H1 (cell line): ENCODE measurements at regions not wholly inside any gene's neighbourhood (a gene's known extent, or its start where the extent isn't known, plus 50 kb on each side); places are given as distances from the start of the nearest gene placed in this dataset.
A peak's percentile ranks its signal among the peaks of the same experiment; 100 is the strongest.

Source experiments
- CTCF ChIA-PET: fragments of 300-600 bp; sonication (Branson Sonifier 250); formaldehyde crosslinking; loops from one replicate; lab custom pipeline; 2021; ENCODE audit not compliant: partially characterized antibody; lab: Charles Lee
- POLR2A ChIA-PET: fragments of 300-600 bp; sonication (Branson Sonifier 250); formaldehyde crosslinking; loops from one replicate; lab custom pipeline; 2021; ENCODE audit warnings: inconsistent platforms; ENCODE audit not compliant: partially characterized antibody; lab: Charles Lee
- DNase-seq, 2 experiments: peaks; one replicate each; pipeline versions ENCODE4 v3.0.0 to v3.0.0-alpha.2; 2010 to 2022; ENCODE audit warnings: low spot score in 2 of 2, low read depth in 1 of 2, mixed read lengths in 1 of 2
- FAIRE-seq: peaks from 2 replicates; lab custom pipeline; 2011; peaks lifted over from hg19 to GRCh38; lab: Jason Lieb, UNC
- H2AFZ ChIP-seq: 2 replicates; pipeline ENCODE4 v1.8.1; 2012; ENCODE audit warnings: low read length, inconsistent platforms
- H2AK5ac ChIP-seq: 2 replicates; pipeline ENCODE4 v1.6.1; 2013; ENCODE audit warnings: low read depth, low read length
- H2BK120ac ChIP-seq: replicated peaks from 2 replicates; pipeline ENCODE3; 2013; ENCODE audit warnings: low read depth, low read length, inconsistent platforms
- H2BK12ac ChIP-seq: 2 replicates; pipeline ENCODE4 v1.6.1; 2013; ENCODE audit warnings: low read depth, low read length
- H2BK15ac ChIP-seq: 2 replicates; pipeline ENCODE4 v1.6.1; 2013; ENCODE audit warnings: low read length
- H2BK20ac ChIP-seq: 2 replicates; pipeline ENCODE4 v1.6.1; 2013; ENCODE audit warnings: low read length
- H2BK5ac ChIP-seq: 2 replicates; pipeline ENCODE4 v1.6.1; 2013; ENCODE audit warnings: low read depth, low read length
- H3K14ac ChIP-seq: 2 replicates; pipeline ENCODE4 v1.6.1; 2013; ENCODE audit warnings: inconsistent platforms; ENCODE audit not compliant: insufficient read length
- H3K18ac ChIP-seq: 2 replicates; pipeline ENCODE4 v1.6.1; 2013; ENCODE audit warnings: low read length; ENCODE audit errors: extremely low read depth
- H3K23ac ChIP-seq: 2 replicates; pipeline ENCODE4 v1.6.1; 2013; ENCODE audit warnings: inconsistent platforms; ENCODE audit not compliant: insufficient read length
- H3K23me2 ChIP-seq: 2 replicates; pipeline ENCODE4 v1.6.1; 2013; ENCODE audit warnings: low read depth, low read length
- H3K27ac ChIP-seq: 2 replicates; pipeline ENCODE4 v1.6.1; 2011; ENCODE audit warnings: low read depth, low read length, inconsistent platforms
- H3K27me3 ChIP-seq, 4 experiments: replicated peaks in 1 of 4; 1 replicate in 1 of 4; 2 replicates in 3 of 4; pipeline versions ENCODE4 v1.6.1 to v1.8.1; 2011 to 2013; ENCODE audit warnings: low read length in 3 of 4, mild to moderate bottlenecking in 3 of 4, inconsistent platforms in 2 of 4, mixed read lengths in 2 of 4, moderate library complexity in 1 of 4; ENCODE audit not compliant: control insufficient read depth in 3 of 4, insufficient read depth in 3 of 4; ENCODE audit errors: extremely low read depth in 1 of 4
- H3K36me3 ChIP-seq, 4 experiments: 2 replicates each; pipeline versions ENCODE4 v1.6.1 to v1.8.1; 2011 to 2013; ENCODE audit warnings: mild to moderate bottlenecking in 4 of 4, low read length in 3 of 4, moderate library complexity in 2 of 4, control low read depth in 1 of 4, inconsistent platforms in 1 of 4; ENCODE audit not compliant: insufficient read depth in 4 of 4, control insufficient read depth in 2 of 4
- H3K4ac ChIP-seq: replicated peaks from 2 replicates; pipeline ENCODE3; 2013; ENCODE audit warnings: low read length, low read depth, mixed read lengths, inconsistent platforms; ENCODE audit not compliant: insufficient read length
- H3K4me1 ChIP-seq, 4 experiments: replicated peaks in 1 of 4; 1 replicate in 1 of 4; 2 replicates in 3 of 4; pipeline versions ENCODE4 v1.6.1 to v1.8.1; 2011 to 2013; ENCODE audit warnings: low read length in 3 of 4, inconsistent platforms in 2 of 4, mixed read lengths in 1 of 4; ENCODE audit not compliant: insufficient read depth in 4 of 4, control insufficient read depth in 3 of 4
- H3K4me2 ChIP-seq, 2 experiments: 2 replicates each; pipeline versions ENCODE4 v1.6.1 to v1.8.1; 2011 to 2013; ENCODE audit warnings: low read depth in 2 of 2, low read length in 2 of 2, control low read depth in 1 of 2, inconsistent platforms in 1 of 2, mild to moderate bottlenecking in 1 of 2; ENCODE audit not compliant: insufficient read depth in 1 of 2
- H3K4me3 ChIP-seq, 4 experiments: fragments of 200-600, 300-600 bp in 1 of 4; sonication (generic), shearing (Covaris generic), sonication (Bioruptor Twin) in 1 of 4; 2 replicates each; pipeline versions ENCODE4 v1.5.1 to v1.8.1; 2011 to 2016; ENCODE audit warnings: low read length in 4 of 4, low read depth in 3 of 4, control low read depth in 2 of 4, inconsistent platforms in 2 of 4, mild to moderate bottlenecking in 2 of 4, mixed read lengths in 1 of 4, moderate library complexity in 1 of 4; ENCODE audit not compliant: insufficient read depth in 2 of 4; ENCODE audit errors: extremely low read depth in 1 of 4
- H3K56ac ChIP-seq: replicated peaks from 2 replicates; pipeline ENCODE3; 2013; ENCODE audit warnings: low read depth, mild to moderate bottlenecking, mixed read lengths, low read length, inconsistent platforms; ENCODE audit not compliant: insufficient read length
- H3K79me1 ChIP-seq: 2 replicates; pipeline ENCODE4 v1.6.1; 2013; ENCODE audit warnings: low read depth, low read length, control low read depth
- H3K79me2 ChIP-seq, 2 experiments: 2 replicates each; pipeline versions ENCODE4 v1.6.1 to v1.8.1; 2012 to 2013; ENCODE audit warnings: low read length in 2 of 2, mild to moderate bottlenecking in 2 of 2, inconsistent platforms in 1 of 2; ENCODE audit not compliant: insufficient read depth in 2 of 2, control insufficient read depth in 1 of 2
- H3K9ac ChIP-seq, 4 experiments: replicated peaks in 1 of 4; 1 replicate in 1 of 4; 2 replicates in 3 of 4; pipeline versions ENCODE4 v1.6.1 to v1.8.1; 2011 to 2013; ENCODE audit warnings: low read depth in 3 of 4, low read length in 3 of 4, control low read depth in 2 of 4, mild to moderate bottlenecking in 2 of 4, moderate library complexity in 2 of 4, inconsistent platforms in 1 of 4; ENCODE audit errors: extremely low read depth in 1 of 4
- H3K9me3 ChIP-seq, 2 experiments: 2 replicates each; pipeline versions ENCODE4 v1.6.1 to v1.8.1; 2012 to 2013; ENCODE audit warnings: mild to moderate bottlenecking in 2 of 2, moderate library complexity in 2 of 2, control low read depth in 1 of 2, inconsistent platforms in 1 of 2, low read depth in 1 of 2, low read length in 1 of 2, mixed read lengths in 1 of 2; ENCODE audit not compliant: insufficient read depth in 2 of 2
- H4K20me1 ChIP-seq, 2 experiments: replicated peaks in 1 of 2; 2 replicates each; pipeline versions ENCODE3 to v1.8.1; 2011 to 2013; ENCODE audit warnings: inconsistent platforms in 2 of 2, low read length in 2 of 2, mild to moderate bottlenecking in 1 of 2; ENCODE audit not compliant: insufficient read depth in 2 of 2, control insufficient read depth in 1 of 2
- H4K5ac ChIP-seq: 2 replicates; pipeline ENCODE4 v1.6.1; 2013; ENCODE audit warnings: low read length, low read depth, mixed read lengths, inconsistent platforms; ENCODE audit not compliant: insufficient read length
- H4K8ac ChIP-seq: 2 replicates; pipeline ENCODE4 v1.8.0; 2013; ENCODE audit warnings: mild to moderate bottlenecking, moderate library complexity, low read length, inconsistent platforms; ENCODE audit not compliant: insufficient read depth; ENCODE audit errors: extremely low read depth
- H4K91ac ChIP-seq: replicated peaks from 2 replicates; pipeline ENCODE3; 2013; ENCODE audit warnings: low read length, mixed read lengths, inconsistent platforms; ENCODE audit not compliant: insufficient read length
- ATF2 ChIP-seq: IDR thresholded peaks from 2 replicates; pipeline ENCODE4 v1.6.1; 2012; ENCODE audit warnings: low read length, inconsistent platforms
- CBX5 ChIP-seq: fragments of 300-800, 300-1000 bp; sonication (generic); IDR thresholded peaks from 2 replicates; pipeline ENCODE4 v1.7.1; 2016; ENCODE audit warnings: antibody characterized with exemption, low read length, low read depth
- CTBP2 ChIP-seq: IDR thresholded peaks from 2 replicates; pipeline ENCODE4 v1.7.0; 2011; ENCODE audit warnings: borderline replicate concordance, mild to moderate bottlenecking, moderate library complexity, mixed read lengths, low read length; ENCODE audit not compliant: insufficient read depth, insufficient read length
- KDM4A ChIP-seq: IDR thresholded peaks from one replicate; pipeline ENCODE4 v1.7.1; 2012; ENCODE audit warnings: low read depth, mild to moderate bottlenecking, moderate library complexity, low read length, inconsistent platforms; ENCODE audit not compliant: severe bottlenecking
- MAFK ChIP-seq: IDR thresholded peaks from 2 replicates; pipeline ENCODE4 v1.6.1; 2012; ENCODE audit warnings: low read depth, mild to moderate bottlenecking, improper control_type of control experiment, low read length
- RFX5 ChIP-seq: IDR thresholded peaks from 2 replicates; pipeline ENCODE4 v1.6.1; 2011; ENCODE audit warnings: low read depth, low read length, improper control_type of control experiment, borderline replicate concordance
- SP2 ChIP-seq: IDR thresholded peaks from 2 replicates; pipeline ENCODE4 v1.6.1; 2012; ENCODE audit warnings: mild to moderate bottlenecking, low read length, inconsistent platforms
- SRF ChIP-seq: IDR thresholded peaks from 2 replicates; pipeline ENCODE4 v1.6.1; 2011; ENCODE audit warnings: mild to moderate bottlenecking, low read depth, low read length, moderate library complexity
- WGBS, 2 experiments: shearing (Covaris generic) in 1 of 2; methylation state at CpG; one replicate each; pipeline versions ENCODE4 v1.1.6 to v1.1.7; 2013 to 2015; ENCODE audit warnings: low lambda C conversion rate in 2 of 2, mixed read lengths in 2 of 2, inconsistent platforms in 1 of 2, low coverage in 1 of 2, missing lambda C conversion rate in 1 of 2; ENCODE audit not compliant: insufficient replicate concordance in 2 of 2, insufficient coverage in 1 of 2, insufficient read length in 1 of 2; ENCODE audit errors: extremely low coverage in 1 of 2, missing lambda C conversion rate in 1 of 2; 5-methylcytosine and 5-hydroxymethylcytosine counted together

DNA sequence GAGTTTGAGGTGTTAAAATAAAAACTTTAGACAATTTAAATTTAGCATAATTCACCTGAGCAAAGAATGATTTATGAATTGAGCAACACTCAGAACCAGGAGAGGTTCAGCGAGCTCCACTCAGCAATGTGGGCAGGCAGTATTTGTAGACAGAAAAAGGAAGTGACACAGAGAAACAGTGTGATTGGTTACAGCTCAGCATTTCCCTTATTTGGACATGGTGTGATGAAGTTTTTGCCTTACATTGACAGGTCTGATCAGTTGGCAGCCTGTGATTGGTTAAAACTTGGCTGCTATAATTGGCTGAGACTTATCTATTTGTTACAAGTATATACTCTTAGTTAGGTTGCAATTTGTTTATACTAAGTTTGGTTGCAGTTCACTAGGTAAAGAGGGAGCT, 621.2 kb upstream of the PRMT6 start:
- Histone ChIP-seq H4K5ac (no peak overlapping the region), H2BK15ac (no peak overlapping the region), H3K23me2 (no peaks in the 10 kb centered on the region), H4K20me1 (no peaks in the 10 kb centered on the region), H2BK120ac (no peak overlapping the region), H3K9me3 (no peaks in the 10 kb centered on the region), H3K36me3 (no peaks in the 10 kb centered on the region), H3K14ac (no peak overlapping the region), H3K27ac (no peak overlapping the region), H3K4me3 (no peak overlapping the region), H2BK5ac (no peak overlapping the region), H2BK20ac (no peak overlapping the region), H3K4me2 (no peak overlapping the region), H3K27me3 (no peaks in the 10 kb centered on the region), H4K91ac (no peak overlapping the region), H2AFZ (no peak overlapping the region), H2BK12ac (no peak overlapping the region), H2AK5ac (no peak overlapping the region), H3K4ac (no peak overlapping the region), H3K18ac (no peak overlapping the region), H3K9ac (no peak overlapping the region), H3K79me2 (no peaks in the 10 kb centered on the region), H3K56ac (no peak overlapping the region), H3K4me1 (peaks cover 0 to 3% (median 1%) of the 10 kb centered on the region in 4 experiments; a peak in 2 of 7 replicates), H3K79me1 (no peaks in the 10 kb centered on the region), H4K8ac (no peak overlapping the region), H3K23ac (no peak overlapping the region)
- TF ChIP-seq KDM4A (no peak), MAFK (no peak), SRF (peak; percentile 80), CBX5 (no peak), CTBP2 (no peak), ATF2 (no peak), RFX5 (no peak), SP2 (no peak)
- ChIA-PET POLR2A (no interaction called here), CTCF (no interaction called here)
- WGBS, 2 experiments, result 100% methylated on average over 1 of the region's 1 CpG; no CpG with 5 or more reads in 1 of the 2 experiments
- FAIRE-seq (no peak), DNase-seq (no peak)
